ENCODE measurements at regions not wholly inside any gene's neighbourhood (a gene's known extent, or its start where the extent isn't known, plus 50 kb on each side); places are given as distances from the start of the nearest gene placed in this dataset.
"Not testable (repeated sequence)": the region's sequence is repeated elsewhere in the genome, so short reads cannot be mapped to it uniquely, and the experiment has no call there.

DNA sequence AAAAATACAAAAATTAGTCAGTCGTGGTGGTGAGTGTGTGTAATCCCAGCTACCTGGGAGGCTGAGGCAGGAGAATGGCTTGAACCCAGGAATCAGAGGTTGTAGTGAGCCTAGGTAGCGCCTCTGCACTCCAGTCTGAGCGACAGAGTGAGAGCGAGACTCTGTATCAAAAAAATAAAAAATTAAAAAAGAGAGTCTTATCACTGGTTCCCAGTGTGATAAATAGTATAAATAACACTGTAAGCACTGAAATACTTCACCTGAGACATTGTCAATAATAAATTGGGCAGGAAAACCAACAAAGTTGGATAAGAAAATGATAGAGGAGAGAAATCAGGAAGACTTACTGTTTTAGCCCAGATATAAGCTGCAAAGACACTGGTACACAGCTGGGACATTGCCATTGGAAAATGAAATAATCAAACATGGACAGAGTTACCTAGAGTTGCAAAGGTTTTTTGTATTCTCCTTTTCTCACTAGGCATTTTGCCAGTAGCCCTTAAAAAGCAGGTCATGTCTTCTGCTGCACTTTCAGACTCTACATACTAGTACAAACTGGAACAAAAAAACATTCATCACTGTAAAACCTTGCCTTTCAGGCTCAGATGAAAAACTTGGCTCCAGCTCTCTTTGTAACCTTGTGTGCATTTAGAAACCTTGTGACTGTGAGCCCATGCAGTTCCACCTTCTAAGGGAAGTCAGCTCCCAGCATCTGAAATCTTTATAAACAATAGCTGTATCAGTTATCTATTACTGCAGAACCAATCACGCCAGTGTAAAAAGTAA is 55.0 kb upstream of the PPP1R2C start:
- DNase-seq (ENCODE audit: low read depth), result no peak

DNA sequence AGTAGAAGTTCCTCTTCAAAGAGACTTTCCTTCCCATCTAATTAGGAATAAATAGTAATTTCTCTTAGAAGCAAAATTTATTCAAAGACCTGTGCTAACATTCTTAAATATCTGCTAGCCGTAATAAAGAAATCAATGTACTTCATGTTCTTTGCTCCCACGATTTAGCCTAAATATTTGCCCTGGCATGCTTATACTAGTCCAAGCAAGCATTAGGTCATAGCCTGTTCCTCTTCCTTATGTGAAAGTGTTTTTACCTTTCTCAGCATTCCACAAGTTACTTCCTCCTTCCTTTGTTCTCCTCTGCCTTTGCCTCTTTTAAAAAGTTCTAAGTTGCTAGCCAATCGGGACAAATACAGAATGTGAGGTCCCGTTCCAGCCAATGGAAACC is 55.6 kb upstream of the PPP1R2C start:
- not testable (repeated sequence) for DNase-seq (ENCODE audit: low read depth)

DNA sequence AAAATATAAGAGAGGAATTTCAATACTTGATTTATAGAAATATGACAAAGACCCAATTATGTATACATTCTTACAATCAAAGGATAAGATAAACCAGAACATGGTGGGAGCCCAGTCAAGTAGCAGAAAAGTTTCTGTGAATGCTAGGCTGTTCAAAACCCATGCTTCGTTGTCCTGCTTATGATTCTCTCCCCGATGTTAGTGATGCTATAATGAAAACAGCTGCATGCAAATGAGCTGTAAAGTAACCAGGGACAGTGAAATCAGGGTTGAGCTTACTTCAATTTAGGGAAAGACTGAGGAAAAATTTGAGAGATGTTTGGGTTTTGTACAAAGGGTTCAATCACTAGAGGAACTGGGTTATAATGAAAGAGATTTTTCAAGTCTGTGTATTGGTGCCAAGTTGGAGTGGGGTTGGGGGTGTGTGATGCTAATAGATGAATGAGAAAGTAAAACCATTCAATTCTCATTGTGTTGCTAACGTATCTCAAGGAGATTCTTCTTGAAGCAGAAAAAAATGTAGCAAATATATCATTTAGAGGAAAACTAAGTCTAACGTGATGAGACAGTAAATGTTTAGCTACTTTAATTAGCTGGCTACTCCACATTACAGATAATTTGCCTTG is 59.3 kb upstream of the PPP1R2C start:
- no peak for DNase-seq (ENCODE audit: low read depth)

DNA sequence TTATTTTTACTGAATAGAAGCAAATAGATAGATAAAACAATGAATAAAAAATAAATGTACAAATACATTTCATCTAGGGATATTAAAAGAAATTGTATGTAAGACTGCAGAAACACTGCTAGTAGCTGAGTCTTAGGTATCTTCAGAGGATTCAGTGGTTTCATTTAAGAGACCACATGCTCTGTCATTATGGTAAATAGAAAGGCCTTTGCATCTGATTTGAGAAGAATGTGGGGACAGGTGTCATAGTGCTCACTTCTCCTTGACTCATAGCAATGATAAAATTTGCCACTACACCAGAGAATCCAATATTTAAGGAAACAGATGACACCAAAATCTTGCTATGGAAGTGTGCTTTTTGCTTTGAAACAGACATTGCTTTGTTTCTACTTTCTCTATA is 59.8 kb upstream of the PPP1R2C start:
- DNase-seq (ENCODE audit: low read depth), result no peak

DNA sequence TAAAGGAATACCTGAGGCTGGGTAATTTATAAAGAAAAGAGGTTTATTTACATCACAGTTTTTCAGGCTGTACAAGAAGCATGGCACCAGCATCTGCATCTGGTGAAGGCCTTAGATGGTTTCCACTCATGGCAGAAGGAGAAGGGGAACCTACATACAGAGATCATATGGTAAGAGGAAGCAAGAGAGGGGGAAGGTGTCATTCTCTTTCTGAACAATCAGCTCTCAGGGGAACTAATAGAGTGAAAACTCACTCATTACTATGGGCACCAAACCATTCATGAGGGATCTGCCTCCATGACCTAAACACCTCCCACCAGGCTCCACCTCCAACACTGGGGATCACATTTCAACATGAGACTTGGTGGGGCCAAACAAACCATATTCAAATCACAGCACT is 61.7 kb upstream of the PPP1R2C start:
- no peak for DNase-seq (ENCODE audit: low read depth)

DNA sequence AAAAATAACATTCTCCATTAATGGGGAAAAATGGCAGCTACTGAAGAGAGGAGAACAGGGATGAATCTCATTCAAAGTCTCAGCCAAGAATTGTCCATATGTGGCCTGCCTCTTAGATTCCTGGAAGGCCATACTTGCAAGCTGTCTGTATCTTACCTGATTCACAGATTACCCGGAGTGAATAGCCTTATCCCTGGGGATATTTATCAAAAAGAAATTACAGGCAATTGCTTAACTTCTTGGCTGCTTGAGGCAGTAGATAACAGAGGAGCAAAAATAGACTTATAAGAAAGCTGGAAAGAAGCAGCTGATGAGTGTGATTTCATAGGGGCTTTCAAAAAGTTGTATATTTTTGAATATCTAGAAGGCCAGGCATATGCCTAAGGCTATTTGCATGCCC is 68.8 kb upstream of the PPP1R2C start:
- DNase-seq (ENCODE audit: low read depth), result no peak

DNA sequence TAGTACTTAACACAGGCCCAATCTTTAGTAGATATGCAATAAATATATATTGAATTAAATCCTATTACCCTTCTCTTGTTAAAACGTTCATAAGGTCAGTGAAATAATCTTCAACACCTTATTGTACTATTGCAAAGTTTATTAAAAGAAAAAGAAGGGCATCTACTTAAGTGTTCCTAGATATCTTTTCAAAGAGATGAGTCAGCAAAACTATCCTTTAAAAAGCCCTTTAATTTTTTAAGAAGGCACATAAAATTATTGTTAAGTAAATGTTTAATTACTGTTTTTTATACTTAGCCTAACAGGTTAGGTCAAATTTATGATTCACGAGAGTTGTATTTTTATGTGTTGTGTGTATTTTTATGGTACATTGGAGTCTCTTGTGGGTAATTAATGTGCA is 77.3 kb upstream of the PPP1R2C start:
- no peak for DNase-seq (ENCODE audit: low read depth)

DNA sequence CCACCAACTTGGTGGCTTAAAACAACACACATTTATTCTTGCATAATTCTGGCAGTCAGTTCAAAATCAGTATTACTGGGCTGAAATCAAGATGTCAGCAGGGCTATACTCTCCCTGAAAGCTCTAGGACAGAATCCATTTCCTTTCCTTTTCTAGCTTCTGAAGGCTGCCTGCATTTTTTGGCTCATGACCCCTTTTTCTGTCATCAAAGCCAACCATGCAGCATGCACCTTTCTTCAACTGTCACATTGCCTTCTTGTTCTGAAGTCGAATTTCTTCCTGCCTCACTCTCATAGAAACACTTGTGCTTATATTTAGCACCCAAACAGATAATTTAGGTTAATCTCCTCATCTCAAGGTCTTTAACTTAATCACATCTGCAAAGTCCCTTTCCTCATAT is 79.8 kb upstream of the PPP1R2C start:
- no peak for DNase-seq (ENCODE audit: low read depth)

DNA sequence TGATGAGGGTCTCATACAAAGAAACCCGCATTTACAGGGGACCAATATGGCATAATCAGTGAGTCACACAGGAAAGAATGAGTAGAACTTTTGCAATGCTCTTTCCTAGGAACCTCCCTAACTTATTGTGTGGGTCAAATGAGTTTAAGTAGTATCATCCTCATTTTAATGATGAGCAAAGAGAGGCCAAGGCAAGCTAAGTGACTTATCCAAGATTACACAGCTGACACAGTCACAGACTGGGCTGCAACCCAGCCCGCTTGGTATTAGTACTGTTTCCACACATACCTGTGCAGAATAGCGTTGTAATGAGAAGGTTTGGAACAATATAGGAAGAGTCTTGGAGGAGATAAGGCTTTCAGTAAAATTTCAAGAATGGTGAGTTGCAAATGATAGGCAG is 91.0 kb upstream of the PPP1R2C start:
- peak; percentile 3 for DNase-seq (ENCODE audit: low read depth)

DNA sequence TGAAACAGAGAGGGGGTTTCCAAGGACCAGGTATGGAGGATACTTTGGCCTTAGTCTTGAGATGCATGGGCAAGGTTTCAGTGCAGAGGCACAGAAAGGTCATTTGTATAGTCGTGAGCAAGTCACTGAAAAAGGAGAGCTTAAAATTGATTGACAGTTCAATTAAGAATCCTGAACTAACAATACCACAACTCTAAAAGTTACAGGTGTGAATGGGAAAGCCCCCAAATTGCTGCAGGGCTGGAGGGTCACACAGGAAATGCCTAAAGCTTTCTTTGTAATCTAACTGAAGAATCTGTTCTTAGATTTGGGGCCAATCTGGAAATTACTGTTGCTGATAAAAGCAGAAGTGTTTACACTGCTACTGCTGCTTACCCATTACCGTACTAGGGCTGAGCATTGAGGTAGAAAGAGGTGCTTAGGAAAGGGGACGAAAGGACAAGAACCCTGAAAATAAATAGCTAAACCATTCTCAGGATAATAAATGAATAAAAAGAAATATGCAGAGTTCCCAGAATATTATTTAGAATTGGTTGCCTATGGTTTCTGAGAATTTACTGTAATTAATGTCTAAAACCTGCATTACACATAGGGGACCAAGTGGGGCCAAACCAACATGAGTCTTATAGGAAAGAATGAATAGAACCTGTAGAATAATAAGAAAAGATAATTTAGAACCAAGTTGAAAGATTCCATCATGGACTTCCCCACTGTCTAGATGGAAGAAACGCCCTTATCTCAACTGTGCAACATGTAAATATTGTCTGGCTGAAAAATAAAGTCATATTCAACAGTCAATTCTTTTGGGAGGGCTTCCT is 91.9 kb upstream of the PPP1R2C start:
- no peak for DNase-seq (ENCODE audit: low read depth)

DNA sequence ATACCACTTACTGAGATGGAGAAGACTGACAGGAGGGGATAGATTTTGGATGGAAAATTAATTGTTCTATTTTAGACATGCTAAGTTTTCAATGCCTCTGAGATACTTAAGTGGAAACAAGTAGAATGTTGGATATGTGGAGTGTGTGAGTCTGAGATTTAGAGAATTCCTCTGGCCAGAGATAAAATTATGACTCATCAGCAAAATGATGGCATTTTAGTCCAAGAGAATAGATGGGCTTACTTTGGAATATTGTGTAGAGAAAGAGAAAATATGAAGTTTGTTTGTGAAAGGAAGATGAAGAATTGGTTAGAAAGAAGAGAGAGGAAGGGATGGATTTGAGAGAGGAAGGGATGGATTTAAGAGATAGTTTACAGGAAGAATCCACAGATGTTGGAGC is 108.6 kb upstream of the PPP1R2C start:
- DNase-seq (ENCODE audit: low read depth), result no peak

DNA sequence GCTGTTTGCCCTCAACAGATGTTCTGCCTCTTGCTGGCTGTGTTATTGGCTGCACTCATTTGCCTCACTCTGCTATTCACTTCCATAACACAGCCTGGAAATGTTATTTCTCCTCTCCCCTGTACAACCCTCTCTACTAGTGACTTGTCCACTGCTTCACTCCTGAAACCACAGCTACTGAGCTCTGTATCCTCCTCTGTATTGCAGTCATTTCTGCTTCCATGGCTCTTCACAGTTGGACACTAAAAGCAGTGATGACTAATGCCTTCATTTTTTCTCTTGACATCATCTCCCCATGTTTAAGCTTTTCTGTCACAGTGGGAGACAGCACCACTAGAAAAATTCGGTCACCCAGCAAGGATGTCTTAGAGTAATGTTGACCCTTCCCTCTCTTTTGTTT is 123.0 kb upstream of the PPP1R2C start:
- peak; percentile 1 for DNase-seq (ENCODE audit: low read depth)

DNA sequence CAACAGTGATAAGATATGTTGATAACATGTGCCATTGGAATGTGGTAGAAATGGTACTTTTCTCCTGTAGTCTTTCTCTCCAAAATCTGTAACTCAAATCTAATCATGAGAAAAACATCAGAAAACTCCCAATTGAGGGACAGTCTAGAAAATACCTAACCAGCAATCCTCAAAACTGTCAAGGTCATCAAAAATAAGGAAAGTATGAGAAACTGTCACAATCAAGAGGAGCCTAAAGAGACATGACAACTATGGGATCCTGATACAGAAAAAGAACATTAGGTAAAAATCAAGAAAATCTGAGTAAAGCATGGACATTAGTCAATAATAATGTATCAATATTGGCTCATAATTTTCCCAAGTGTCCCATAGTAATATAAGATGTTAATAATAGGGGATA is 124.5 kb upstream of the PPP1R2C start:
- DNase-seq (ENCODE audit: low read depth), result no peak

DNA sequence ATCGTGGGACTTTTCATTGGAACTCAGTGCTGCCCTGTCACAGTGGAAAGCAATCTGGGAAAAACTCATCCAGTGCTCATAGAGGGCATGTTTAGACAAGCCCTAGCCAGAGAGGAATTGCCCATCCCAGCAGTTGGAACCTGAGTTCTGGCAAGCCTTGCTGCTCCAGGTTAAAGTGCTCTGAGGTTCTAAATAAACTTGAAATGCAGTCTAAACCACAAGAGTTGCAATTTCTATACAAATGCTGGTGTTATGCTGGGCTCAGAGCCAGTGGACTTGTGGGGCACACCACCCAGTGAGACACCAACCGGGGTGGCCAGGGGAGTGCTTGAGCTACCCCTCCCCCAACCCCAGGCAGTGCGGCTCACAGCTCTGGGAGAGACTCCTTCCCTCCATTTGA is 142.8 kb upstream of the PPP1R2C start:
- DNase-seq (ENCODE audit: low read depth), result peak; percentile 3

DNA sequence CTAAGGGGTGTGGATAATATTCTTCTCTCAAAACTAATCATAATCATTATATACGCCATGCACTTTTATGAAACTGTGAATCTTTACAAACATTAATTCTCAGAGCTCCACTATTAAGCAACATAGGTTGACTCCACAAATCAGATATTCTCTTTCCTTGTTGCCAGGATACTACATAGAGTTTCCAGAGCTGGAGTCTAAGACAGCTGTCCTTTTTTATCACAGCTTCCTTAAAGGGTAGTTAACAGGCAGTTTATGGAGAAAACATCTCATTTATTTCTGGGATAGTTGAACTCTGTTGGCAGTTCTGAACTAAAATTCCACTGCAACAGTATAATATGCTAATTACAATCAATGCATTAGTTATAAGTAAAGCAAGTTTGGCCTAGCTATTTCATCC is 152.1 kb upstream of the PPP1R2C start:
- no peak for DNase-seq (ENCODE audit: low read depth)

DNA sequence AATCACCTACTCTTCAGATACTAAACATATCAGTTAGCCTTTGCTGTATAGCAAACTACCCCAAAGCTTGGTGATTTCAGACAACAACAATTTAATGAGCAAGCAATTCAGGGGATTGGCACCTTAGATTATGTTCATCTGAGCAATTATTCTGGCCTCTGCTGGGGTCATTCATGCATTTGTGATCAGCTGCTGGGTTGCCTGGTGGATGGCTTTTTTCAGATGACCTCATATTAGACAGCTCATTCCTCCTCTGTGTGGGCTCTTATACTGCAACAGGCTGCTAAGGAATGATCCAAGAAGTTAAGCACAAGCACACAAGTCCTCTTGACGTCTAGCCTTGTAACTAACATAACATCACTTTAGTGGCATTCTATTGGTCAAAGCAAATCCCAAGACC is 153.0 kb upstream of the PPP1R2C start:
- no peak for DNase-seq (ENCODE audit: low read depth)

DNA sequence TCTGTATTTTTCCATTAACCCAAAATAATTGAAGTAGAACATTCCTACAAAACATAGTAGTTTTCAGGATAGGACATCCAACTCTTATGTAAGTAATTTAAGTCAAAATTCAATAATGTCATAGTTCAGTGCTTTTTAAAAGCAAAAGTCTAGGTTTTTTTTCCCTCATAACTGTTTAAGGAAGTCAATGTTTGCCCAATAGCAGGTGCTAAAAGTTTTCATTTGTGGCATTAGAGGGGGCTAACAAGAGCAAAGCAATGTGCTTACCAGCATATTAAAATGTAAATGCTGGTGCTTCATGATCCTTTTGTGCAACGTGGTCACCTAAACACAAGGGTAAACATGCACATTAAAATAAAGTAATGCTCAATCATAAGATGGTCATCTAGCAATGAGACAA is 155.2 kb upstream of the PPP1R2C start:
- no peak for DNase-seq (ENCODE audit: low read depth)

DNA sequence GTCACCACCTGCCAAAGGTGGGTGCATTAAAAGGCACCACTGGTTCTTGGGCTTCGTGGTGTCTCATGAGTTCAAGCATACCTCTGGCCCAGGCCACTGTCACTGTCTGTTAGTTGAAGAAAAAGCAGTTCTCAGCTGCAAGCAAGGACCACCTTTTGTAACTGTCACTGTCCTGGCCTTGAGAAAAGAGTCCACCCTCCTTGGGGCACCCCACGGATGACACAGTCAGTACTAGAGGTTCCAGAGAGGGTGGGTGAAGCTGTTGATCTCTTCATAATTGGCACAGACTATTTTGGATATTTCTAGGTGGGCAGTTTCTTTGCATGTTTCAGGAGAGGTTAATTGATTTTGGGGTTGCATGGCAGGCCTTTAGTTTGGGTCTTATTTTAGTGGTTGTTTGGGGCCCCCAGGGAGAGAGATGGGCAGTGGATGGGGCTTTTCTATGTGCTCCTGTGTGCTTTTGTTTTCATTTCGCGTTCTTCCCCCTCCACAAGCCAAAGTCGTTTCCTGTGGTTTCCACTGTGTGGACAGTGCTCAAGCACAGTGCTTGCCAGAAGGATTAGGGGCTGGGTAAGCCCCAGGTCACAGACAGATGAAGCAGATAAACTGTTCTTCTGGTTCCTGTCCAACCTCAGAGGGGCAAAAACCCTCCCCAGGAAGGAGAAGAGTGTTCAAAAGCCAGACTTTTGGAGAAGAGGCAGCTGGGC is 156.2 kb upstream of the PPP1R2C start:
- DNase-seq (ENCODE audit: low read depth), result peak; percentile 2

DNA sequence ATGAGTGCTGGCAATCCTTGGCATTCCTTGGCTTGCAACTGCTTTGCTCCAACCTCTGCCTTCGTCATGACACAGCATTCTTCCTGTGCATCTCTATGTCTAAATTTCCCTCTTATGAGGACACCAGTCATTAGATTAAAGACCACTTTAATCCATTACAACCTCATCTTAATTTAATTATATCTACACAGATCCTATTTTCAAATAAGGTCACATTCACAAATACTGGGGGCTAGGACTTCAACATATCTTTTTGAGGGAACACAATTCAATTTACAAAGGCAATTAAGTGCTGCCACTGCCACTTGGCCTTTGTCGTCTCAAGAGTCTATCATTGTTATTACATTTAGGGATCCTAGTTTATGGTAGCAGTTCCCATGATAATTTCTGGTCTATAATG is 163.7 kb upstream of the PPP1R2C start:
- no peak for DNase-seq (ENCODE audit: low read depth)

DNA sequence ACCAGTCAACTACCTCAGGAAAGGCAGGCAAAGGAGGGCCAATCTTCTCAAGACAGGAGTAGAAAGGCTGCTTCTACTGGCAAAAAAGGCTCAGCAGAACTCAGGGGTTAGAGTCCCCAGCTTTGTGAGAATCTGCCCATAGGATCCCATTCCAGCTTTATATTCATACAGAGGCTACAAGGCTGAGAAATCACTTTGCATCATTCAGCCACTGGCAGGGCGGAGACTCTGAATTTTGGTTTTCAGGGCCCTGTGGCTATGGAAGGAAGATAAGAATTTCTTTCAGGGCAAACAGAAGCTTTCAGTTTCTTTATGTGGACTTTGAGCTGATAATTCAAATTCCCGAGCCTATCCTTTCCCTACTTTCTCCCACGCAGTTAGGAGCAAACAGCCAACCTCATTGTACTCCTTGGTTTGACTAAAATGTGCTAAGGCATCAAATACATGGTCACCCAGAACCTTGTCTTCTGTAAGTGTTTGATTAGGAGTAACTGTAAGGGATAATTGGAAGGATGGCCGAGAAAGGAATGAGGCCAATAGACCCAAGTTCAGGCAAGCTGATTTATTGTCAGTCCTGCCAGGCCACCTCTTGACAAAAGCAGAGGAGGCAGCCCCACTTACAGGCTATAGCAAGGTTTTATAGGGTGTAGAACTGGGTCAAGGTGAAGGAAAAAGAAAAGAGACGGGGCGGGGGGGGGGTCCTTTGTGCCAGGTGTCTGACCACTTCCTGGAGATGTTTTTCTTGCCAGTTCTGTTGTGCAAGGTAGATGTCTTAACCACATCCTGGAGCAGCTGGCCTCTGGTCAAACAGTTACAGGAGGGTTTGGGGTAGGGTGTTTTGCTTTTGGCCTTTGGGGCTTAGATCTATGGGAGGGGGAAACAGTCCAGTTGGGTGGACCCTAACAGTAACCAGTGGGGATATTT is 165.3 kb upstream of the PPP1R2C start:
- peak; percentile 17 for DNase-seq (ENCODE audit: low read depth)

All from HT1080 (cell line).